ENCODE measurements at regions not wholly inside any gene's neighbourhood (a gene's known extent, or its start where the extent isn't known, plus 50 kb on each side); places are given as distances from the start of the nearest gene placed in this dataset.

DNA sequence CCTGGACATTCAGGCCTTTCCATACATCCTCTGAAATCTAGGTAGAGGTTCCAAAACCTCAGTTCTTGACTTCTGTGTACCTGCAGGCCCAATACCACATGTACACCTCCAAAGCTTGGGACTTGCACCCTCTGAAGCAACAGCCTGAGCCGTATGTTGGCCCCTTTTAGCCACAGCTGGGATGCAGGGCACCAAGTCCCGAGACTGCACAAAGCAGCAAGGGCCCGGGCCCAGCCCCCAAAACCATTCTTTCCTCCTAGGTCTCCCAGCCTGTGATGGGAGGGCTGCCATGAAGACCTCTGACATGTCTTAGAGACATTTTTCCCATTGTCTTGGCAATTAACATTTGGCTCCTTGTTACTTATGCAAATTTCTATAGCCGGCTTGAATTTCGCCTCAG is 107.4 kb upstream of the FRMD1 start:
- CTCF ChIA-PET (ENCODE audit: low intra/inter-chr PET ratio), result no interaction called here
- WGBS (ENCODE audit: insufficient coverage, low coverage, missing lambda C conversion rate), result 0% methylated on average over 5 of the region's 5 CpGs
- Histone ChIP-seq H4K20me1 (replicated peaks; ENCODE audit: control insufficient read depth, insufficient read depth, low read length) (0 out of 2 replicates have a peak, but pooled peaks cover 4% of the 10 kb centered on the region), H3K9me3 (replicated peaks; ENCODE audit: control insufficient read depth, insufficient read depth, low read depth, low read length) (no peaks in the 10 kb centered on the region), H3K4me2 (ENCODE audit: insufficient read depth, low read length) (no peak overlapping the region), H3K9ac (ENCODE audit: insufficient read depth in 1 of 2, low read depth in 2 of 2, low read length in 2 of 2) (no peak overlapping the region), H3K27me3 (ENCODE audit: control insufficient read depth in 2 of 2, insufficient read depth in 2 of 2, low read length in 2 of 2) (peaks cover 27 to 53% of the 10 kb centered on the region in 2 experiments), H2AFZ (ENCODE audit: low read depth, low read length) (no peak overlapping the region), H3K36me3 (ENCODE audit: control insufficient read depth, insufficient read depth, low read length) (no peaks in the 10 kb centered on the region), H3K4me1 (replicated peaks in 1 of 2; ENCODE audit: control insufficient read depth in 2 of 2, insufficient read depth in 2 of 2, low read length in 2 of 2) (no peaks in the 10 kb centered on the region), H3K27ac (ENCODE audit: extremely low read depth, low read depth, low read length) (no peak overlapping the region), H3K9me1 (ENCODE audit: control insufficient read depth, insufficient read depth, low read length) (no peaks in the 10 kb centered on the region), H3K79me2 (ENCODE audit: control insufficient read depth, insufficient read depth, low read length) (no peaks in the 10 kb centered on the region), H3K4me3 (no peak overlapping the region)
- POLR2A ChIA-PET, result no interaction called here
- ATAC-seq (no peak), FAIRE-seq (no peak), DNase-seq (ENCODE audit: extremely low read depth in 1 of 4, low spot score in 3 of 4) (no peak)
- in situ Hi-C loops (cut with MboI), result no loop called here
- BruUV-seq (replicated peaks), result no TSS peak
- intact Hi-C loops (cut with micrococcal nuclease), result no loop called here
- no peak for TF ChIP-seq RFX1 (IDR thresholded peaks at IDR 0.05)
- TF ChIP-seq NUFIP1 (IDR thresholded peaks at IDR 0.05; ENCODE audit: partially characterized antibody), result no peak
- TF ChIP-seq, protein P1, sequence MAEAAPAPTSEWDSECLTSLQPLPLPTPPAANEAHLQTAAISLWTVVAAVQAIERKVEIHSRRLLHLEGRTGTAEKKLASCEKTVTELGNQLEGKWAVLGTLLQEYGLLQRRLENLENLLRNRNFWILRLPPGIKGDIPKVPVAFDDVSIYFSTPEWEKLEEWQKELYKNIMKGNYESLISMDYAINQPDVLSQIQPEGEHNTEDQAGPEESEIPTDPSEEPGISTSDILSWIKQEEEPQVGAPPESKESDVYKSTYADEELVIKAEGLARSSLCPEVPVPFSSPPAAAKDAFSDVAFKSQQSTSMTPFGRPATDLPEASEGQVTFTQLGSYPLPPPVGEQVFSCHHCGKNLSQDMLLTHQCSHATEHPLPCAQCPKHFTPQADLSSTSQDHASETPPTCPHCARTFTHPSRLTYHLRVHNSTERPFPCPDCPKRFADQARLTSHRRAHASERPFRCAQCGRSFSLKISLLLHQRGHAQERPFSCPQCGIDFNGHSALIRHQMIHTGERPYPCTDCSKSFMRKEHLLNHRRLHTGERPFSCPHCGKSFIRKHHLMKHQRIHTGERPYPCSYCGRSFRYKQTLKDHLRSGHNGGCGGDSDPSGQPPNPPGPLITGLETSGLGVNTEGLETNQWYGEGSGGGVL (CRISPR knock-in tag; IDR thresholded peaks at IDR 0.05), result no peak
- no peak for TF ChIP-seq RCOR1 (IDR thresholded peaks at IDR 0.05; ENCODE audit: borderline replicate concordance in 1 of 2, low read depth in 2 of 2, low read length in 2 of 2)
- TF ChIP-seq, protein P2, sequence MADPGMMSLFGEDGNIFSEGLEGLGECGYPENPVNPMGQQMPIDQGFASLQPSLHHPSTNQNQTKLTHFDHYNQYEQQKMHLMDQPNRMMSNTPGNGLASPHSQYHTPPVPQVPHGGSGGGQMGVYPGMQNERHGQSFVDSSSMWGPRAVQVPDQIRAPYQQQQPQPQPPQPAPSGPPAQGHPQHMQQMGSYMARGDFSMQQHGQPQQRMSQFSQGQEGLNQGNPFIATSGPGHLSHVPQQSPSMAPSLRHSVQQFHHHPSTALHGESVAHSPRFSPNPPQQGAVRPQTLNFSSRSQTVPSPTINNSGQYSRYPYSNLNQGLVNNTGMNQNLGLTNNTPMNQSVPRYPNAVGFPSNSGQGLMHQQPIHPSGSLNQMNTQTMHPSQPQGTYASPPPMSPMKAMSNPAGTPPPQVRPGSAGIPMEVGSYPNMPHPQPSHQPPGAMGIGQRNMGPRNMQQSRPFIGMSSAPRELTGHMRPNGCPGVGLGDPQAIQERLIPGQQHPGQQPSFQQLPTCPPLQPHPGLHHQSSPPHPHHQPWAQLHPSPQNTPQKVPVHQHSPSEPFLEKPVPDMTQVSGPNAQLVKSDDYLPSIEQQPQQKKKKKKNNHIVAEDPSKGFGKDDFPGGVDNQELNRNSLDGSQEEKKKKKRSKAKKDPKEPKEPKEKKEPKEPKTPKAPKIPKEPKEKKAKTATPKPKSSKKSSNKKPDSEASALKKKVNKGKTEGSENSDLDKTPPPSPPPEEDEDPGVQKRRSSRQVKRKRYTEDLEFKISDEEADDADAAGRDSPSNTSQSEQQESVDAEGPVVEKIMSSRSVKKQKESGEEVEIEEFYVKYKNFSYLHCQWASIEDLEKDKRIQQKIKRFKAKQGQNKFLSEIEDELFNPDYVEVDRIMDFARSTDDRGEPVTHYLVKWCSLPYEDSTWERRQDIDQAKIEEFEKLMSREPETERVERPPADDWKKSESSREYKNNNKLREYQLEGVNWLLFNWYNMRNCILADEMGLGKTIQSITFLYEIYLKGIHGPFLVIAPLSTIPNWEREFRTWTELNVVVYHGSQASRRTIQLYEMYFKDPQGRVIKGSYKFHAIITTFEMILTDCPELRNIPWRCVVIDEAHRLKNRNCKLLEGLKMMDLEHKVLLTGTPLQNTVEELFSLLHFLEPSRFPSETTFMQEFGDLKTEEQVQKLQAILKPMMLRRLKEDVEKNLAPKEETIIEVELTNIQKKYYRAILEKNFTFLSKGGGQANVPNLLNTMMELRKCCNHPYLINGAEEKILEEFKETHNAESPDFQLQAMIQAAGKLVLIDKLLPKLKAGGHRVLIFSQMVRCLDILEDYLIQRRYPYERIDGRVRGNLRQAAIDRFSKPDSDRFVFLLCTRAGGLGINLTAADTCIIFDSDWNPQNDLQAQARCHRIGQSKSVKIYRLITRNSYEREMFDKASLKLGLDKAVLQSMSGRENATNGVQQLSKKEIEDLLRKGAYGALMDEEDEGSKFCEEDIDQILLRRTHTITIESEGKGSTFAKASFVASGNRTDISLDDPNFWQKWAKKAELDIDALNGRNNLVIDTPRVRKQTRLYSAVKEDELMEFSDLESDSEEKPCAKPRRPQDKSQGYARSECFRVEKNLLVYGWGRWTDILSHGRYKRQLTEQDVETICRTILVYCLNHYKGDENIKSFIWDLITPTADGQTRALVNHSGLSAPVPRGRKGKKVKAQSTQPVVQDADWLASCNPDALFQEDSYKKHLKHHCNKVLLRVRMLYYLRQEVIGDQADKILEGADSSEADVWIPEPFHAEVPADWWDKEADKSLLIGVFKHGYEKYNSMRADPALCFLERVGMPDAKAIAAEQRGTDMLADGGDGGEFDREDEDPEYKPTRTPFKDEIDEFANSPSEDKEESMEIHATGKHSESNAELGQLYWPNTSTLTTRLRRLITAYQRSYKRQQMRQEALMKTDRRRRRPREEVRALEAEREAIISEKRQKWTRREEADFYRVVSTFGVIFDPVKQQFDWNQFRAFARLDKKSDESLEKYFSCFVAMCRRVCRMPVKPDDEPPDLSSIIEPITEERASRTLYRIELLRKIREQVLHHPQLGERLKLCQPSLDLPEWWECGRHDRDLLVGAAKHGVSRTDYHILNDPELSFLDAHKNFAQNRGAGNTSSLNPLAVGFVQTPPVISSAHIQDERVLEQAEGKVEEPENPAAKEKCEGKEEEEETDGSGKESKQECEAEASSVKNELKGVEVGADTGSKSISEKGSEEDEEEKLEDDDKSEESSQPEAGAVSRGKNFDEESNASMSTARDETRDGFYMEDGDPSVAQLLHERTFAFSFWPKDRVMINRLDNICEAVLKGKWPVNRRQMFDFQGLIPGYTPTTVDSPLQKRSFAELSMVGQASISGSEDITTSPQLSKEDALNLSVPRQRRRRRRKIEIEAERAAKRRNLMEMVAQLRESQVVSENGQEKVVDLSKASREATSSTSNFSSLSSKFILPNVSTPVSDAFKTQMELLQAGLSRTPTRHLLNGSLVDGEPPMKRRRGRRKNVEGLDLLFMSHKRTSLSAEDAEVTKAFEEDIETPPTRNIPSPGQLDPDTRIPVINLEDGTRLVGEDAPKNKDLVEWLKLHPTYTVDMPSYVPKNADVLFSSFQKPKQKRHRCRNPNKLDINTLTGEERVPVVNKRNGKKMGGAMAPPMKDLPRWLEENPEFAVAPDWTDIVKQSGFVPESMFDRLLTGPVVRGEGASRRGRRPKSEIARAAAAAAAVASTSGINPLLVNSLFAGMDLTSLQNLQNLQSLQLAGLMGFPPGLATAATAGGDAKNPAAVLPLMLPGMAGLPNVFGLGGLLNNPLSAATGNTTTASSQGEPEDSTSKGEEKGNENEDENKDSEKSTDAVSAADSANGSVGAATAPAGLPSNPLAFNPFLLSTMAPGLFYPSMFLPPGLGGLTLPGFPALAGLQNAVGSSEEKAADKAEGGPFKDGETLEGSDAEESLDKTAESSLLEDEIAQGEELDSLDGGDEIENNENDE (IDR thresholded peaks at IDR 0.05; ENCODE audit: low read depth, low read length), result no peak
- TF ChIP-seq HDAC2 (IDR thresholded peaks at IDR 0.05), result no peak
- no peak for TF ChIP-seq MEF2A (IDR thresholded peaks at IDR 0.05; ENCODE audit: control insufficient read depth, low read depth, low read length)
- TF ChIP-seq TEAD2 (tag; IDR thresholded peaks at IDR 0.05), result no peak
- no peak for TF ChIP-seq RBM15 (IDR thresholded peaks at IDR 0.05; ENCODE audit: insufficient read depth, low read length)
- TF ChIP-seq SAFB (IDR thresholded peaks at IDR 0.05; ENCODE audit: borderline replicate concordance, low read depth, low read length), result no peak
- TF ChIP-seq BRD4 (IDR thresholded peaks at IDR 0.05), result no peak
- TF ChIP-seq ZNF668 (CRISPR knock-in tag; IDR thresholded peaks at IDR 0.05), result no peak
